NAMALWA (cell line): ENCODE measurements at regions not wholly inside any gene's neighbourhood (a gene's known extent, or its start where the extent isn't known, plus 50 kb on each side); places are given as distances from the start of the nearest gene placed in this dataset.
A peak's percentile ranks its signal among the peaks of the same experiment; 100 is the strongest.

Experiments
- DNase-seq: peaks from one replicate; pipeline ENCODE4 v3.0.0-alpha.2; 2015; ENCODE audit warnings: low spot score

DNA sequence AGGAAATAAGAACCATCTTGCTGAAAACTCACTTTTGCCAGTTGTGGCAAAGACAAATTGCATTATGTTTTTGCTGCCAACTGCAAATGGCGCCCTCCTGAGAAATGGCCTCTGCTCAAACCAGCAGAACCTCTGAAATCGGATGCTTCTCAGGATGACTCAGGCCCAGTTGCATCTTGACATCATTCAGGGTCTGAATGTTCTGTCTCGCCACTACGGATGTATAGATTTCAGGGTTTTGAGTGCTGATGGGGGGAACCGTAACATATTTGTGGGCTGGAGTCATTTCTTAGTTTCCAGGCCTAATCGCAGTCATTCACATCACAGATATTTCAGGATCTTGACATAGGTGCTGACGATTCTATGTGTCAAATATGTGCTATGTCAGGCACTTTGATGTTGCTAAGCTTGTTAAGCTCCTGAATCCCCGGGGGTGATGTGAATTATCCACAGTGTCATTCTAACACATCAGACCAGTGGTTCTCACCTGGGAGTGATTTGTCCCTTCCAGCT is 207.1 kb downstream of the NFATC2 start:
- no peak for DNase-seq

GRCh38 chr20:51334609-51335008 is 207.9 kb downstream of the NFATC2 start:
- DNase-seq = no peak

DNA sequence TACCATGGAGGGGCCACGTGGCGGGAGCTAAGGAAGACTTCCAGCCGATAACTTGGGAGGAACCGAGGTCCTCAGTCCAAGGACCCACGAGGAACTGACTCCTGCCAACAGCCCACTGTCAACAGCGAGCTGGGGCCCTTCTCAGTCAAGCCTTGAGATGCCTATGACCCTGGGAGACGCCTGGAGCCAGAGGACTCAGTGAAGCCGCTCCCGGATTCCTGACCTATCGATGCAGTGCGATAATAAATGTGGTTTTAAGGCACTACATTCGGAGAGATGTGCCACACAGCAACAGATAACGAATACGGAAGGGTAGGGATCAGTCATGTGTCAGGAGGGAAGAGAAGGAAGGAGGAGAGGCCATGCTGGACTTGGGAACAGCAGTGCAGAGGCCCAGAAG is 208.5 kb downstream of the NFATC2 start:
- DNase-seq = no peak

DNA sequence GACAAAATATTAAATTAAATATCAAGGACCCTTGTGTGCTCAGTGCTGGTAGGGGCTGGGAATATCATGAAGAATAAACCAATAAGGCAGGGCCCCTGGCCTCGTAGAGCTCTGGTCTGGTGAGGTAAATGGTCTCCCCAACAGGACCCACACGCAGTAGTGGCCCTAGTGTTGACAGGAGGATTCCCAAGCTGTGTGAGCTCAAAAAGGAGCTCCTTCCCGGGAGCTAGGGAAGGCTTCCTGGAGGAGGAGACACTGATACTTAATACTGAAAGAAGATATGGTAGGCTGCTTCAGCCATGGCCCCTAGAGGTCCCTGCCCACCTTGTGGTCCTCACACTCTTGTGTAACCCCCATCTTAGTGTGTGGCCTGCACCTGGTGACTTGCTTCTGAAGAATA is 209.1 kb downstream of the NFATC2 start:
- DNase-seq = no peak

DNA sequence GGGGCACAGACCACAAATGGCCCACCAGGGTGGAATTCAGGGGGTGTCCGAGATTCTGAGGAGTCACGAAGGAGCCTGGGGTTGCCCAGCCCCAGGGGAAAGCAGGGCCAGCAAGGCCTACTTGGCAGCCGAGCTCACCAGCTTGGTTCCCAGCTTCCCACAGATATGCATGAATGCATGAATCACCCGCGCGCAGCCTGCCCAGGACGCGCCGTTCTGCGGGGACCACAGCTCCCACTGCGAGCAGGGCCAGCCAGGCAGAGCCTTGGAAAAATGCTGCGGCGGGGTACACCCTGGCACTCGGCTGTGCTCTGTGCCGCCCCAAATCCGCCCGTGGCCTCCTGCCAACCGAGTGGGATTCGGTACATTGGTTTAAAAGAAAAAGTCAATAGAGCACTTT is 211.0 kb downstream of the NFATC2 start:
- DNase-seq = no peak

DNA sequence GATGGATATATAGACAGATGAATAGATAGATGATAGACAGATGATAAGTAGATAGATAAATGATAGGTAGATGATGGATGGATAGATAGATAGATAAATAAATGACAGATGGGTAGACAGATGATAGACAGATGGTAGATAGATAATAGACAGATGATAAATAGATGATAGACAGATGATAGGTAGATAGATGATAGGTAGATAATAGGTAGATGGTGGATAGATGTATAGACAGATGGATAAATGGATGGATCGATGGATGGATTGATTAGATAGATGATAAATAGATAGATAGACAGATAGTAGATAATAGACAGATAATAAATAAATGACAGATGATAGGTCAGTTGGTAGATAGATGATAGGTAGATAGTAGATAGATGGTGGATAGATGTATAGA is 212.7 kb downstream of the NFATC2 start:
- DNase-seq = no peak

DNA sequence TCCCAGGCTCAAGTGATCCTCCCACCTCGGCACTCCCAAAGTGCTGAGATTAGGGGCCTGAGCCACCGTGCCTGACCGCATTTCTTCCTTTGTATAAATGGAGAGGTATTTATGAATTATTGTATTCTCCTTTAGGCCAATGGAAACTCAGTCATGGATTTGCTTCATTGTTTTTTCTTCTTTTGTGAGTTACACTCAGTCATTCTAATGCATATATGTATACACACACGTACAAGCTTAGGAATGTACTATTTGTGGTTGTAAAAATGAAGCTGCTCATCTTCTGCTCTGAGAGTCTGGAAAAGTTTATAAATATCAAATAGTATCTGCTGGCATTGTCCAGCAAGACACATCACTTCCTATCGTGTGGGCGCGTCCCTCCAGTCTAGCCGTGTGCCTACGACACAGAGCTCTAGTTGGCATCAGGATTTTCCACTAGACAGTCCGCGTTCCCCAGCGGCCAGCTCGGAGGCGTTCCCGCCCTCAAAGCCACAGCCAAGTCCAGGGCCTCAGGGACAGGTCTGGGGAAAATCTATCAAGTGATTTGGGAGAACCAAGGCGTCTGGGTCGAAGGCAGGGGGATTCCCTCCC is 215.2 kb downstream of the NFATC2 start:
- DNase-seq = no peak

GRCh38 chr20:51326201-51326819 is 216.2 kb downstream of the NFATC2 start:
- peak; percentile 59 for DNase-seq

GRCh38 chr20:51322164-51322707 is 220.3 kb downstream of the NFATC2 start:
- no peak for DNase-seq

DNA sequence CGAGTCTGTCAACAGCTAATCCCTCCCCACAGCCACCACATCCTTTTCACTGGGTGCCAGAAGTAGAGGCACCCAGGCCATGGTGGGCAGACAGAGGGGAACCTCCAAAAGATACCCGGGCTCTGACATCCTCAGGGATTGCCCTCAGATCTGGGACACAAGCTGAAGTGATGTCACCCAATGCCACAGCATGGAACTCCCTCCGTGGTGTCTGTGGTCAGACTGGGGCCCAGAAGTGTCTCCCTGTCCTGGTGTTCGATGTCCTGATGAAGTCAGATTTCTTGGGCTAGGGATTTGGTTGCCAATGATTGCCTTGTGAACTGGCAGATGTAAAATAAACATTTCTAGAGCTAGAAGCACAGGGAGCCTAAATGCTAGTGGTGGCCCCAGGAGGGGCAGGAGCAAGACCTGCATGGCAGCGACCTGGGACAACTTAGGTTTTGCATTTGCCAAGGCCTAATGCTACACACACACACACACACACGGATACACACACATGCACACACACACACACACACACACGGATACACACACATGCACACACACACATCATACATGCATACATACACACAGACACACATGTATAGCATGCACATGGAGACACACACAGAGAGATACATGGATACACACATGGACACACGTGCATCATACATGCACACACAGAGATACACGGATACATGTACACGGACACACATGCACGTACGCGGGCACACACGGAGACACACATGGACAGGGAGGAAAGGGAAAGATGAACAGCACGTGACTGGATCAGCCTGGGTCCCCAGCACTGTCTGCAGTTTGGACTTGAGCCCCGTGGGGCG is 221.0 kb downstream of the NFATC2 start:
- DNase-seq = no peak

GRCh38 chr20:51319522-51319921 is 223.0 kb downstream of the NFATC2 start:
- no peak for DNase-seq

GRCh38 chr20:51318058-51318949 is 224.2 kb downstream of the NFATC2 start:
- DNase-seq = peak; percentile 60

DNA sequence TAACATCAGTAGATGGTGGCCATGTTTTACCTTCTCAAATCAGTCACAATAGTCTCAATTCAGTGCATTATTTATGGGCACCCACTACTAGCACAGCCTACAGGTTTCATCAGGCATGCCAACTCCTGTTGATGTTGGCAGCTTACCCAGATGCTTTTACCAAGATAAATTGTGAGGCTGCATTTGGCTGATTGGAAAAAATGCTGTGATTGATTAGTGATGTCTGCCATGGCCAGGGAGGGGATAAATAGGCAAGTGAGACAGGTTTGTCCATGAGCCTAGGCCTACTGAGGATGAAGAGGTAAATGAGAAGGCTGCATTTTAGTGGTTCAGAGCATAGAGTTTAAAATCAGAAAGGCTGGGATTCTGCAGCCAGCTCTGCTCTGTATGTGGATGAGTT is 227.1 kb downstream of the NFATC2 start:
- DNase-seq = no peak

GRCh38 chr20:51313358-51313827 is 229.1 kb downstream of the NFATC2 start:
- no peak for DNase-seq

DNA sequence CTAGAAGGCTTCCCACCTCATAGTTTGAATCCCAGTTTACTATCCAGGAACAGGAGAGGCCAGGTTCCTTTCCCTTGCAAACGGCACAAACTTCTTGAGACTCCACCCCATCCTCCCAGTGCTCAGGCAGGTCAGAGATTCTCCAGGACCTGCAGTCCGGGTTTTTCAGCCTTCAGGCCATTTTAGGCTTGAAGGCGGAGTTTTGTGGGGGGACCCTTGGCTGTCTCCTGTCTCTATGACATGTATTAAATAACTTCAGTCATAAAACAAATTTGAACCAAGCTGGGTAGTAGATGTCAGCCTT is 230.1 kb downstream of the NFATC2 start:
- no peak for DNase-seq

- DNase-seq = no peak
Observed at GRCh38 chr20:51311636-51312479, 230.7 kb downstream of the NFATC2 start.

- DNase-seq = no peak
Observed at GRCh38 chr20:51310216-51310615, 232.3 kb downstream of the NFATC2 start.

DNA sequence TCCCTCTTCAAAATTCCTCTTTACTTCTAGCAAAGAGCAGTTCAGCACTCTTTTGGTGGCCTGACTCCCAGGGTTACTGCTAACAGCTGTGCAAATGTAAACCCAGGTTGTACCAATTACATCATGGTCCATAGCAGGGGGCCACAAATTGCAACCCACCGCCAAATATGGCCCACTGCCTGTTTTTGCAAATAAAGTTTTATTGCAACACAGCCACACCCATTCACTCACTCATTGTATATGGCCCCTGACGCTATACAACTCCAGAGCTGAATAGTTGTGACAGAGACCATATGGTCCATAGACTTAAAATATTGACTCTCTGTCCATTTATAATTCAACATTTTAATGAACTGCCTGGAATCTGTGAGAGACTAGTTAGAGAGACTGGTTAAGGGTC is 233.4 kb downstream of the NFATC2 start:
- no peak for DNase-seq

GRCh38 chr20:51306521-51307358 is 235.8 kb downstream of the NFATC2 start:
- DNase-seq = peak; percentile 75

- DNase-seq = no peak
Observed at GRCh38 chr20:51306081-51306480, 236.4 kb downstream of the NFATC2 start.
